Endothelial cell of umbilical vein (primary cell): ENCODE measurements at regions not wholly inside any gene's neighbourhood (a gene's known extent, or its start where the extent isn't known, plus 50 kb on each side); places are given as distances from the start of the nearest gene placed in this dataset.

Experiments
- BruUV-seq: library from RNA; stranded (reverse); fragments of 400-500 nt; replicated peaks from 2 replicates; lab custom pipeline; 2021; lab: Mats Ljungman, UMichigan
- CTCF ChIA-PET: fragments of 300-600, 350-600 bp; sonication (Branson Sonifier 250); formaldehyde crosslinking; loops from one replicate; lab custom pipeline; 2021; ENCODE audit warnings: antibody characterized with exemption, inconsistent platforms; lab: Charles Lee
- POLR2A ChIA-PET: fragments of 300-600, 350-600 bp; sonication (Branson Sonifier 250); formaldehyde crosslinking; loops from one replicate; lab custom pipeline; 2021; ENCODE audit warnings: antibody characterized with exemption, inconsistent platforms; lab: Charles Lee
- DNase-seq: peaks from one replicate; pipeline ENCODE4 v3.0.0-alpha.2; 2011; ENCODE audit warnings: low read depth, low spot score
- FAIRE-seq: peaks from 2 replicates; lab custom pipeline; 2011; peaks lifted over from hg19 to GRCh38; lab: Jason Lieb, UNC
- H2AFZ ChIP-seq: 2 replicates; pipeline ENCODE4 v1.6.0; 2012; ENCODE audit warnings: low read depth, low read length, control low read depth, inconsistent platforms
- H3K27ac ChIP-seq: 2 replicates; pipeline ENCODE4 v1.5.1; 2011; ENCODE audit warnings: low read depth, mild to moderate bottlenecking, control low read depth, low read length, moderate library complexity; ENCODE audit not compliant: insufficient read depth
- H3K27me3 ChIP-seq, 2 experiments: 2 replicates each; pipeline versions ENCODE4 v1.6.0 to v1.6.1; 2011; ENCODE audit warnings: low read length in 2 of 2, mixed read lengths in 1 of 2; ENCODE audit not compliant: control insufficient read depth in 2 of 2, insufficient read depth in 2 of 2
- H3K36me3 ChIP-seq, 2 experiments: 2 replicates in 1 of 2; 3 replicates in 1 of 2; pipeline ENCODE4 v1.5.1; 2011; ENCODE audit warnings: low read length in 2 of 2, mild to moderate bottlenecking in 1 of 2, moderate library complexity in 1 of 2; ENCODE audit not compliant: control insufficient read depth in 2 of 2, insufficient read depth in 2 of 2; ENCODE audit errors: extremely low read depth in 1 of 2
- H3K4me1 ChIP-seq: 3 replicates; pipeline ENCODE4 v1.5.1; 2011; ENCODE audit warnings: mild to moderate bottlenecking, low read length; ENCODE audit not compliant: control insufficient read depth, insufficient read depth; ENCODE audit errors: extremely low read depth
- H3K4me2 ChIP-seq: 2 replicates; pipeline ENCODE4 v1.6.1; 2011; ENCODE audit warnings: low read length, control low read depth, mixed read lengths; ENCODE audit not compliant: insufficient read depth
- H3K4me3 ChIP-seq, 3 experiments: fragments of 200-600 bp in 1 of 3; sonication (generic), shearing (Covaris generic) in 1 of 3; replicated peaks in 1 of 3; 2 replicates each; pipeline ENCODE4 v1.5.1; 2011 to 2016; ENCODE audit warnings: control low read depth in 3 of 3, low read length in 3 of 3, mild to moderate bottlenecking in 2 of 3, inconsistent platforms in 1 of 3, low read depth in 1 of 3, moderate library complexity in 1 of 3; ENCODE audit not compliant: insufficient read depth in 1 of 3
- H3K79me2 ChIP-seq: 2 replicates; pipeline ENCODE4 v1.6.0; 2012; ENCODE audit warnings: low read length, inconsistent platforms; ENCODE audit not compliant: control insufficient read depth, insufficient read depth
- H3K9ac ChIP-seq: replicated peaks from 2 replicates; pipeline ENCODE3; 2011; ENCODE audit warnings: low read length, control low read depth; ENCODE audit not compliant: insufficient read depth; ENCODE audit errors: extremely low read depth
- H3K9me1 ChIP-seq: replicated peaks from 3 replicates; pipeline ENCODE4 v1.6.0; 2011; ENCODE audit warnings: mild to moderate bottlenecking, low read length; ENCODE audit not compliant: control insufficient read depth, insufficient read depth; ENCODE audit errors: extremely low read depth
- H3K9me3 ChIP-seq: replicated peaks from 2 replicates; pipeline ENCODE4 v1.5.1; 2012; ENCODE audit warnings: low read length, inconsistent platforms; ENCODE audit not compliant: control insufficient read depth, insufficient read depth
- H4K20me1 ChIP-seq: replicated peaks from 2 replicates; pipeline ENCODE3; 2011; ENCODE audit warnings: mild to moderate bottlenecking, low read length; ENCODE audit not compliant: control insufficient read depth, insufficient read depth; ENCODE audit errors: extremely low read depth
- CTCF ChIP-seq, 2 donors: IDR thresholded peaks; 1 replicate in 1 of 2; 2 replicates in 1 of 2; pipeline ENCODE4 v1.5.1; 2011; ENCODE audit warnings: low read length in 2 of 2, mild to moderate bottlenecking in 2 of 2, moderate library complexity in 2 of 2, control low read depth in 1 of 2, inconsistent platforms in 1 of 2, low read depth in 1 of 2; ENCODE audit not compliant: insufficient read depth in 1 of 2; ENCODE audit errors: extremely low read depth in 1 of 2
- EZH2 ChIP-seq: IDR thresholded peaks from 2 replicates; pipeline ENCODE4 v1.6.1; 2012; ENCODE audit warnings: borderline replicate concordance, low read depth, mild to moderate bottlenecking, moderate library complexity, low read length, inconsistent platforms; ENCODE audit not compliant: severe bottlenecking
- FOS ChIP-seq: IDR thresholded peaks from 2 replicates; pipeline ENCODE4 v1.6.1; 2011; ENCODE audit warnings: mild to moderate bottlenecking, low read length, moderate library complexity, borderline replicate concordance; ENCODE audit not compliant: insufficient read depth
- GATA2 ChIP-seq: IDR thresholded peaks from 2 replicates; pipeline ENCODE4 v1.7.0; 2011; ENCODE audit warnings: low read depth, mild to moderate bottlenecking, moderate library complexity, mixed read lengths, low read length; ENCODE audit not compliant: insufficient read length, insufficient read depth
- JUN ChIP-seq: IDR thresholded peaks from 2 replicates; pipeline ENCODE4 v1.6.1; 2011; ENCODE audit warnings: borderline replicate concordance, low read depth; ENCODE audit not compliant: insufficient read length, insufficient read depth
- MAX ChIP-seq: IDR thresholded peaks from 2 replicates; pipeline ENCODE4 v1.6.1; 2011; ENCODE audit not compliant: insufficient read depth, insufficient read length
- MYC ChIP-seq: IDR thresholded peaks from one replicate; pipeline ENCODE4 v1.6.1; 2011; ENCODE audit warnings: mild to moderate bottlenecking, low read depth, low read length
- POLR2A ChIP-seq: IDR thresholded peaks from 2 replicates; pipeline ENCODE4 v1.6.1; 2012; ENCODE audit warnings: low read depth, mild to moderate bottlenecking, control low read depth, low read length
- POLR2AphosphoS5 ChIP-seq: IDR thresholded peaks from 2 replicates; pipeline ENCODE4 v1.6.1; 2012; ENCODE audit warnings: low read depth, mild to moderate bottlenecking, control low read depth, low read length, moderate library complexity; ENCODE audit not compliant: insufficient read depth
- dilution Hi-C: fragments of 300-500 bp; cut with MboI; formaldehyde crosslinking; loops from one replicate; pipeline ENCODE4 v1.15.0; 2019; ENCODE audit warnings: low sequenced_read_pairs; ENCODE audit not compliant: extremely low pct_ligation_motif_present
- intact Hi-C: fragments of 100-400 bp; cut with micrococcal nuclease; formaldehyde crosslinking; loops from one replicate; pipeline ENCODE4 v1.10.0; 2022

GRCh38 chr11:24239930-24240329 is 256.9 kb upstream of the LUZP2 start:
- no peaks in the 10 kb centered on the region for H3K27me3 ChIP-seq
- ChIA-PET CTCF (interaction anchor here (1.0 kb wide), 1 partner anchor 30 kb away, joined by 3 read pairs; no protein-coding TSS in a partner anchor), POLR2A (no interaction called here)
- no peak overlapping the region for H3K4me2 ChIP-seq
- no TSS peak for BruUV-seq
- no peaks in the 10 kb centered on the region for H3K79me2 ChIP-seq
- no peak overlapping the region for H3K4me3 ChIP-seq
- TF ChIP-seq MYC (no peak), GATA2 (no peak), POLR2A (no peak), EZH2 (no peak)
- no peak overlapping the region for H2AFZ ChIP-seq
- no peaks in the 10 kb centered on the region for H3K9me3 ChIP-seq
- intact Hi-C loops: no loop called here
- H3K9me1 ChIP-seq: no peaks in the 10 kb centered on the region
- H3K9ac ChIP-seq: no peak overlapping the region
- DNase-seq (no peak), FAIRE-seq (no peak)
- no peaks in the 10 kb centered on the region for H4K20me1 ChIP-seq
- H3K4me1 ChIP-seq: no peaks in the 10 kb centered on the region
- H3K27ac ChIP-seq: no peak overlapping the region
- no peaks in the 10 kb centered on the region for H3K36me3 ChIP-seq
- dilution Hi-C loops: no loop called here

- dilution Hi-C loops (no loop called here), intact Hi-C loops (no loop called here)
- Histone ChIP-seq H3K4me1 (no peaks in the 10 kb centered on the region), H3K4me2 (no peak overlapping the region), H3K36me3 (no peaks in the 10 kb centered on the region), H3K79me2 (no peaks in the 10 kb centered on the region), H3K27me3 (no peaks in the 10 kb centered on the region), H2AFZ (no peak overlapping the region), H4K20me1 (no peaks in the 10 kb centered on the region), H3K4me3 (no peak overlapping the region), H3K9me3 (no peaks in the 10 kb centered on the region), H3K9ac (no peak overlapping the region), H3K9me1 (no peaks in the 10 kb centered on the region), H3K27ac (no peak overlapping the region)
- DNase-seq: no peak
- CTCF ChIA-PET: no interaction called here
- BruUV-seq: no TSS peak
- no peak for FAIRE-seq
- POLR2A ChIA-PET: no interaction called here
- TF ChIP-seq GATA2 (no peak), MAX (no peak), EZH2 (no peak), FOS (no peak), POLR2AphosphoS5 (no peak), JUN (no peak), CTCF (IDR thresholded peaks at IDR 0.05; ENCODE audit: extremely low read depth in 1 of 2, insufficient read depth in 1 of 2, low read depth in 1 of 2, low read length in 2 of 2) (no peak)
Measured at GRCh38 chr11:24240496-24241175, 256.2 kb upstream of the LUZP2 start.
